Right renal pelvis (tissue), 4 donors: ENCODE measurements at regions not wholly inside any gene's neighbourhood (a gene's known extent, or its start where the extent isn't known, plus 50 kb on each side); places are given as distances from the start of the nearest gene placed in this dataset.
"Not testable (repeated sequence)": the region's sequence is repeated elsewhere in the genome, so short reads cannot be mapped to it uniquely, and the experiment has no call there.

Experiments used
- DNase-seq, 4 donors: peaks; one replicate each; pipeline ENCODE4 v3.0.0-alpha.2; 2013; ENCODE audit warnings: low read depth in 4 of 4, low spot score in 3 of 4, missing footprints in 1 of 4

DNA sequence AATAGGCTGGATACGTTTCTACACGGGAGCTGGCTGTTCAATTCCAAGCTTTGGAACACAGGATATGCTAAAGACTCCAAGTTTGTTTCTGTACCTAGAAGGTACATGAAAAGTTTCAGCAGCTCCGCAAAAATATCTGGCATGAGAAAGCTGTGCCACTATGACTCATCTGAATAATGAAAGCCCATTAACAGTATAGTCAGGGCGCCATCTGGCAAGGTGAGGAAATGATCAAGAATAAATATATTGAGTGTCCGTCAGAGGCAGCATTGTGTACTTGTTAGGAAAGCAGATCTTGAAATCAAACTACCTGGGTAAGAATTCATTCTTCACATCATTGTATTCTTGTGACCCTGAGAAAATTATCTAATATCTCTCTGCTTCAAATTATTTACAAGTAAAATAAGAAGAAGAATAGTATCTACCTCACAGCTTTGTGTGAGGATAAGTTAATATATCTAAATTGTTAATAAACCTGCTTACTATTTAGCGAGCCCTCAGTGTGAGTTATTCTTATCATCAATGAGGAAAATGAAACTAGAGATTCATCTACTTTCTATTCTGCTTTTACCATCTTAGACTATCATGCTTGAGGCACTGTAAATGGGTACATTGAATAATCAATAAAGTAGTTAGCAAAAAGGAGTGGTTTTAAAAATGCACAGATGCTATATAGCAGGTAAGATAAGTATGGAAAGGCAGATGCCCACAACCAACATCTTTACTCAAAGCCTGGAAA lies 53.5 kb downstream of the FSCB start:
- no peak for DNase-seq

- not testable (repeated sequence) for DNase-seq
Observed at GRCh38 chr14:44450232-44450631, 56.9 kb downstream of the FSCB start.

DNA sequence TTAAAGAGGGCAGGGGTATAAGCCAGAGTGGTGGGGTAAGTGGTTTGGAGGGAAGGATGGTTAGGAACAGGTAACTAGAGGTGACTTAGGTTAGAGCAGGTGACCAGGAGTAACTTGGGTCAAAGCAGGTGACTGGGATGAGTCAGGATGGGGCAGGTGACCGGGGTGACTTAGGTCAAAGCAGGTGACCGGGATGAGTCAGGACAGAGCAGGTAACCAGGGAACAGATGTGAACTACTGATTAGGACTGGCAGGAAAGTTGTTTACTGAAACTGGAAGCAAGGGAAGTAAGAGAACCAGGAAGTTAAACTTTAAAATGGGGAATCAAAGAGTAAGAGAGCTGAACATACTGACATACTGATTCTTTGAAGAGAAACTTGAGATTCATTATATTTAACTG lies 57.4 kb downstream of the FSCB start:
- no peak for DNase-seq

DNA sequence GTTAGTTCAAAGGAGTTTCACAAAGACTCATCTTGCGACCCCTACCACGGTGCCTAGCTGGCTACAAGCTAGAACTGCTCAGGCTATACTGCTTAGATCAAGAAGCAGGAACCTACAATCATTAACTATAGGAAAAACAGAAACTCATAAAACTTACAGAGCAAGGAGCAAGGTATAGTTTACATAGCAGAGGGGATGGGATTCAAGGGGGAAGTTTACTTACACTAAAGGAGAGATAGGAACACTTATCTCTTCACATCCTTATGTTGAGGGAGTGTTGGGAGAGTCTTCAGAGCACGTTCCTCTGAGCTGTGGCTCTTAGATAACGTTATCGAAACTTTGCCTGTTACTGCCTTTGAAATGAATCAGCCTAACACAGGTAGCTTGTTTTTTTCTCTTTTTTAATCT lies 58.1 kb downstream of the FSCB start:
- DNase-seq, result no peak

GRCh38 chr14:44446965-44447364 lies 60.1 kb downstream of the FSCB start:
- DNase-seq, result no peak

DNA sequence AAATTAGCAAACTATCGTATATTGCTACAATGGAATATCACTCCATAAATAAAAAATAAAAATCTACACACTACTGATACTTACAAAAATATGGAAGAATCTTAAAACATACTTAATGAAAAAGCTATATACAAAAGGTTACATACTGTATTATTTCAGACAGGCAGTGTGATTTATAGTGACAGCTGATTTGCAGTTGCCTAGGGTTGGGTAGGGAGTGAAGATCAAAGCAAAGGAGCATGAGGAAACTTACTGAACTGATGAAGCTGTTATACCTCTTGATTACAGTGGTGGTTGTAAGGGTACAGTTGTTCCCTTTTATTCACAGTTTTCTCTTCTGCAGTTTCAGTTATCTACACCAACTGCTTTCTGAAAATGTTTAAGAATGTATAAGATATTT lies 62.6 kb downstream of the FSCB start:
- no peak for DNase-seq

DNA sequence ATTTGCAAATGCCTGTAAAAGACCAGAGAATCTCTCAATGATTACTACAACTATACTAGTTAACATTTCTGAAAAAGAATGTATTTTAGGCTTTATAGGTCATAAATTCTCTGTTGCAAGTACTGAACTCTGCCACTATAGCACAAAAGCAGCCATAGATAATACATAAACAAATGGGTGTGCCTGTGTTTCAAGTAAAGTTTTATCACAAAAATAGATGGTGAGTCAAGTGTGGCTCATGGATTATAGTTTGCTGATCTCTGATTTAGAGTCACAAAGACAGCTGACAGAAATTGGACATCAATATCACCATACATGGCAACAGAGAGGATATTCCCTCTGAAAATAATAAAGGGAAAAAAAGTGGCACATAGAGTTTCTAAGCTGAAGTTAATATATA lies 68.1 kb downstream of the FSCB start:
- DNase-seq, result no peak

DNA sequence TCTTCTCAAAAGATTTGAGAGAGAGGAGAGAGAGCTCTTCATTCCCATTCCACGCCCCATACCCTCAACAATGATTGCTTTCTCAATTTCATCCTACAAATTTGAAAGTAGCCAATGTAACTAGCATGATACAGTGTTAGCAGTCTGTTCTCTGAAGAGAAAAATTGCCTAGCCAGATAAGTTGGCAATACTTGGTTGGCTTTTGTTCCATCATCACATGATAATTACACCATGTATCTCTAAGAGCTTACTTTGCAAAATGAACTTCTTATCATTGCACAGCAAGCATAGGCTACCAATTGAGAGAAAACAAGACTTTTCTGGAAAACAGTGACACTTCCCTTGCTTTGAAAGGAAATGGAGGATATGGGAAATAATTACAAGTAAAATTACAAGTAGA lies 68.9 kb downstream of the FSCB start:
- DNase-seq, result no peak

DNA sequence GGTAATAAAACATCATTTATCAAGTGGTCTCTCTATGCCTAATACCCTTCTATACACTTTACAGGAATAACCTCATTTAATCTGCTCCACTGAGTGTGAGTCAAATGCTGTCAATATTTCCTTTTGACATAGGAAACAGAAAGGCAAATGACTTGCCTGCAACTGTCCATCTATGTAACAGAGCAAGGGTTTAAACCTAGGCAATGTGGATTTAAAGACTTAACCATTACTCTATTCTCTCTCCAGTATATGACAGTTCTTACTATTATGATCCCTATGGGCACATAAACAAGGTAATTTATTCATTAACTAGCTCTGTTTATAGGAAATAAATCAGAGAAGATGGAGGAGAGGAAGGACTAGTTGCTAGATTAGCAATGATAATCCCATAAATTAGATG lies 70.6 kb downstream of the FSCB start:
- no peak for DNase-seq

- no peak for DNase-seq
Observed at GRCh38 chr14:44428231-44428945, 78.7 kb downstream of the FSCB start.

GRCh38 chr14:44422699-44423098 lies 84.4 kb downstream of the FSCB start:
- DNase-seq, result no peak

- DNase-seq, result no peak
Observed at GRCh38 chr14:44420226-44420625, 86.9 kb downstream of the FSCB start.

DNA sequence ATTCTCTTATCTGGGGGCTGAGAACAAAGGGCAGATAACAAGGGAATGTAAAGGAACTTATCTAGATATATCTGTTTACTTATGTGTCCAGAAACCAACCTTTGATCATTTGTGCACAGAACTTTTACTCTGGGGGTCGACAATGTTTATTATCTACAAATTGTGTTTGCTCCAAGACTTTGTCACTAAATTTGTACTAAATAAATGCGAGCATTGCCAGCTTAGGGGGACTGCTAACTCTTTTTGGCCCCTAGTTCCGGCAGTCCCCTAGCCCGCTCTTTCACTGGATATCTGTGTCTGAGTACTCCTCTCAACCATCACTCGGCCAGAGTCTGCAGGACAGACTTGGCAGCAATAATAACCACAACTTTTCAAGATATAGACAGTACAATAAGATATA lies 88.2 kb downstream of the FSCB start:
- no peak for DNase-seq

GRCh38 chr14:44417809-44418208 lies 89.3 kb downstream of the FSCB start:
- no peak for DNase-seq

DNA sequence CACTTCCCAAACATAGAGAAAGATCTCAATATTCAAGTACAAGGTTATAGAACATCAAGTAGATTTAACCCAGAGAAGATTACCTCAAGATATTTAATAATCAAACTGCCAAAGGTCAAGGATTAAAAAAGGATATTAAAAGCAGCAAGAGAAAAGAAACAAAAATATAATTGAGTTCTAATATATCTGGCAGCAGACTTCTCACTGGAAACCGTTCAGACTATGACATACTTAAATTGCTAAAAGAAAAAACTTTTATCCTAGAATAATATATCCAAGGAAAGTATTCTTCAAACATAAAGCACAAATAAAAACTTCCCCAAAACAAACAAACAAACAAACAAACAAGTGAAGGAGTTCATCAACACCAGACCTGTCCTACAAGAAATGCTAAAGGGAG lies 92.4 kb downstream of the FSCB start:
- no peak for DNase-seq

- no peak for DNase-seq
Observed at GRCh38 chr14:44412858-44413569, 94.1 kb downstream of the FSCB start.

DNA sequence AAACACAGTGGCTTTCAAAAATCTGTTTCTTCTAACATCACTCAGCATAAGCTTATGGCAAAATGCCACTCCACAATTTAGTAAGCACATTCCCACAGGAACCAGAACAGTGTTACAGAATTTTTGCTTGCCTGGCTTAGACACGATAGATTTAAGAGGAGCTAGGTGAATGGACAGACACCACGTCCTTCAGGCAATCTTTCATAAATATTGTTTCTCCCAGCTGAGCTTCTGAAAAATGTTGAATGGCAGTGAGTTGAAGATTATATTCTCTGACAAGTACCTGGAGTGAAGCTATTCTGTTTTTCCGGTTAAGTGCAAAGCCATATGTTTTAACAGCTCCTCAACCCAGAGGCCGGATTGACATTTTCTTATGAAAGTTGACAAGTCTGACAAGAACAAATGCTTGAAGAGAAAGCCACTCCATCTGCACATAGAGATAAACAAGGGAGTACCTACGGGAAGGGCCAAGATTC lies 102.0 kb downstream of the FSCB start:
- no peak for DNase-seq

- no peak for DNase-seq
Observed at GRCh38 chr14:44404599-44404998, 102.5 kb downstream of the FSCB start.

DNA sequence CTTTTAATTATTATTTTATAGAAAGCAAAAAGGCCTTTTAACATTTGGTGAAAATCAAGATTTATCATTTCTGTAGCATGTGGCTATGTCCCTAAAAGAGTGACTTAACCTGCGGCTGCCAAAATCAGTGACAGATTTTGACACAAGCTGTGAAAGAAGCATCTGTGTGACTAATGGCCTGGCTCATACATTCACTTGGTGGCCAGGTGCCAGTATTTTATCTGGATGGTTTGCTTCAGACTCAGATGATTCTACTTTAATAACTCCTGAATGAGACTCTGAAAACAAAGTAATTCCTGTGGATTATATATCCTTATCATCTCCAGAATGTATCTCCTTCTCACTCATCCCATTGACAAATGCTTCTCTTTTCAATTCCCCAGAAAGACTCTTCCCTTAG lies 103.0 kb downstream of the FSCB start:
- DNase-seq, result no peak

- no peak for DNase-seq
Observed at GRCh38 chr14:44403193-44403592, 103.9 kb downstream of the FSCB start.

GRCh38 chr14:44396226-44396625 lies 110.9 kb downstream of the FSCB start:
- no peak for DNase-seq

GRCh38 chr14:44392984-44393383 lies 114.1 kb downstream of the FSCB start:
- DNase-seq, result no peak
